Activated CD8-positive, alpha-beta memory T cell treated with anti-CD3 and anti-CD28 coated beads, Interleukin-2, amount 50 U/mL, for 1 hour (primary cell): ENCODE measurements at regions not wholly inside any gene's neighbourhood (a gene's known extent, or its start where the extent isn't known, plus 50 kb on each side); places are given as distances from the start of the nearest gene placed in this dataset.
"Not testable (repeated sequence)": the region's sequence is repeated elsewhere in the genome, so short reads cannot be mapped to it uniquely, and the experiment has no call there.

Experiments
- DNase-seq: peaks from one replicate; pipeline ENCODE4 v3.0.0-alpha.2; 2020; ENCODE audit errors: extremely low read depth

DNA sequence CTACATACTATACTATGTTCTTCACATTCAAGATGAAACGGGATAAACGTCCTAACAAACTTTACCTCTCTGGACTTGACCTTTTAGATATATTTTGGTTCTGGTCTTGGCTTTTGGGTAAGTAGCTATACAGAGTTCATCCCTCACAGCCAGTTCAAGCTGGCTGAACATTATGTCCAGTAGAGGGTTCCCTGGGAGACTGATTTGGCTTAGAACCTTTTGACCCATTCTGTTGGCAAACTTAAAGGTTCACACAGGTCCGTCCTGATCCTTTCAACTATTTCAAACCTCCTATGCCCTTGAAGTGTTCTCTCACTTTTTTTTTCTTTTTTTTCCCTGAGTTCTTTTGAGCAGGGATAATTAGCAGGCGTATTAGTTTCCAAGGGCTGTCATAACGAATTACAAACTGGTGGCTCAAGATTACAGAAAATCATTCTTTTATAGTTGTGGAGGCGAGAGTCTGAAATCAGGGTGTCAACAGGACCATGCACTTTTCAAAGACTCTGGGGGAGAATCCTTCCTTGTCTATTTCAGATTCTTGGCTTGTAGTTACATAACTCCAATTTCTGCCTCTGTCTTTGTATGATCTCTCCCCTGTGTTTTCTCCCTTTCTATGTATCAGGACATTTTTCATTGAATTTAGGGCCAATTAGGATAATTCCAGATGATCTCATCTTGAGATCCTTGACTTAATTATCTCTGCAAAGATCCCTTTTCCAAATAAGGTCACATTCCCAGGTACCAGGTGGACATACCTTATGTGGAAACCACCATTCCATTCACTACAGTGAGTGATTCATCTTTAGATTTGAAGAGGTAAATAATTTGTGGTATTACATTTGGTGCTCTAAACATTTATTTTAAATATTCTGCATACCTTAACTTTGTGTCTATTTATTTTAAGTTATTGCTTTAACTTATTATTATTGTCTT is 257.4 kb upstream of the USP25 start:
- DNase-seq = no peak

DNA sequence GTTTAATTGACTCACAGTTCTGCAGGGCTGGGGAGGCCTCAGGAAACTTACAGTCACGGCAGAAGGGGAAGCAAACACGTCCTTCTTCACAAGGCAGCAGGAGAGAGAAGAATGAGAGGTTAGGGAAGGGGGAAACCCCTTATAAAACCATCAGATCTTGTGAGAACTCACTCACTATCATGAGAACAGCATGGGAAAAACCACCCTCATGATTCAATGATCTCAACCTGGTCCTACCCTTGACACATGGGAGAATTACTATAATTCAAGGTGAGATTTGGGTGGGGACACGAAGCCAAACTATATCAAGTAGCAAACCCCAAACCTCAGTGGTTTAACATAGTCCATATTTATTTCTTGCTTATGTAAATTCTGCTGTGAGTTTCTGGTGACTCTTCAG is 252.0 kb upstream of the USP25 start:
- not testable (repeated sequence) for DNase-seq

DNA sequence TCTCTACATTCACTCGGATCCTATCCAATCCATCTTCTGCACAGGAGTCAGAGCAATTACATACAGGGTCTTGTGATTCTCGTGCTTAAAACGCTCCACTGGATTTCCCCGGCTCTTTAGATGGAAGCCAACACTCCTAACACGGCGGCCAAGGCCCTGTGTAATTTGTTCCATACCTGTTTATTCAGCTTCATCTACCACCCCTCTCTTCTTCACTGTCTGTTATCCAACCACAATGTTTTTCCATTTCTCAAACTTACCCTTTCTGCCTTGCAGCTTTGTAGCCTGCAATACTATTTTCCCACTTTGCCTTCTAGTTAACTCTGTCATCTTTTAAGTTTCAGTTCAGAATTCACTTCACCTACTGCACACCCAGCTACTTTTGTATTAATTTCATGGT is 249.6 kb upstream of the USP25 start:
- DNase-seq = no peak

DNA sequence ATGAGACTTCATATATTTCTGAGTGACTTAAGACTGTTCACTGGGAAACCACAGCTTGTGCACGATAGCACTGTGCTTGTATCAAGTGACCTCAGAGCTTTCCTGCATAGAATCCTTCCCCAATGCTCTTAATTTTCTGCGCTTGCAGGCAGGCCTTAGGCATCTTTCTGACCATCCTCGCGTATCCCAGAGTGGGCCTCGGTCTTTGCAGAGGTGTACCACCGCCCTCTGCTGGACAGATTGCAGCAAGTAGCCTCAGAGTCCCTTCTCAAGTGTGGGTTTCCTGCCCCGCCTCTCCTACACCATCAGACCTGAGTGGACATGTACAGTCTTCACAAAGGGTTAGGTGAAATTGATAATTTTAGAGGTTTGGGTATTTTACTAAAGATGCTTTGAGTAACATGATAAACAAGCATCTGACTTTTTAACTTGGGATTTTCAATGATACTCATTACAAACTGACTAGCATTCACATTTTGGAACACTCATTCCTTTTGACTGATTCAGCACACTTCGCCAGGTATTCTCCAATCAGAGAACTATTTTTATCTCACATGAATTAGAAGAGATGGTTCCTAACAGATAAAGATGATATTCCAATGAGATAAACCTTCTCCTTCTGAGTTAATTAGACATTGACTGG is 246.5 kb upstream of the USP25 start:
- DNase-seq = peak; percentile 30

DNA sequence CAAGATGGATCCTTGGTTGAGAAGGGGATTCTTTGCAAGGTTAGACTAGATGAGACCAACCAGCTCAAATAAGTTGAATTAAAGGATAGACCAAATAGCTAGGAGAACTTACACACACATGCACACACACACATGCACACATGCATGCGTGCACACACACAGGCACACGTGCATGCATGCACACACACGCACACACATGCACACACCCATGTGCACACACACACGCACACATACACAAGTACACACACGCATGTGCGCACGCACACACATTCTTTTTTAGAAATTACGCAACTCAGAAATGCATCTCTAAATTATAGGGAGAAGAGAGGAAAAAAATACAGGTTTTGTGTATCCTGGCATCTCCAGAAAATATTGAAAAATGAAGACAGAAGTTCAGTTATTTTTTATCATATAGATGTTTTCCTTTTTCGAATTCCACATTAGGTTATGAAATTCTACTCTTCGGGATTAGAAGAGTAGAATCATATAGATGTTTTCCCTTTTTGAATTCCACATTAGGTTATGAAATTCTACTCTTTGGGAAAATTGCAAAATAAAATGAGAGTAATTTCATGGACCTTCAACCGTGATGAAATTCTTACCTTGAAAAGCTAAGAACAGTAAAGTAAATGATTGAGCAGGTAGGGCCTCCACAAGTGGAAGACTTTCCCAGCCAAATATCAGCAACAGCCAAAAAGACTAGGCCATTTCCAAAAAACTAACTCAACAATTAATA is 243.2 kb upstream of the USP25 start:
- DNase-seq = no peak

DNA sequence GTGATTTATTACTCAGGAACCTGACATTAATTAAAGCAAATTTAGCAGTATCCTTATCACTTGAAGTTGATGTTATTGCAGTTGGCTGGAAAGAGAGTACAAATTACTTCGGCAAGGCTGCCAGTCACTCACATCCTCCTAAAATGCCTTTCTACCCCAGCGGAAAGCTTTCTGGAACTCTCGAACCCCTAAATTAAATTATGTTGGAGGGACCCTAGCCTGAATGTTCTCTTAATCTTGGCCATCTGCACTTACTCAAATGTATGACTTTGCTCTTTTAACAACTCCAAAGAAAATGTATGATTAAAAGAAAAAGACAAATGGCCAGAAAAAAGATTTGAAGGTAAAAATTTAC is 242.6 kb upstream of the USP25 start:
- no peak for DNase-seq

DNA sequence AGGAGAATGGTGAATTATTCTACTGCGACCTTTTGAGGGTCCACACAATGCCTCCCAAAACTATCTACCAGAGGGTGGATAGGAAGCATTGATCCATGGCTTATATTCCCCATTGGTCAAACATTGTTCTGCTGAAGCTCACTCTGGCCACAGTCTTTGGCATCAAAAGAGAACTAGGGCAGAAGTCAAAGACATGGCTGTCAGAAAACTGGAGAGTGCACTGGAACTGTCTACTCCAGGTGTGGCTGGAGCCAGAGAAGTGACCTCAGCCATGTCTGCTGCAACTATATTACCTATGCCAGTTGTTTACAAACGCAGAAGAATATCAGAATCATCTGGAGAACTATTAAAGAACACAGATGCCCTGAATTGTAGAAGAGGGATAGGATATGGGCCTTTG is 238.7 kb upstream of the USP25 start:
- DNase-seq = no peak

DNA sequence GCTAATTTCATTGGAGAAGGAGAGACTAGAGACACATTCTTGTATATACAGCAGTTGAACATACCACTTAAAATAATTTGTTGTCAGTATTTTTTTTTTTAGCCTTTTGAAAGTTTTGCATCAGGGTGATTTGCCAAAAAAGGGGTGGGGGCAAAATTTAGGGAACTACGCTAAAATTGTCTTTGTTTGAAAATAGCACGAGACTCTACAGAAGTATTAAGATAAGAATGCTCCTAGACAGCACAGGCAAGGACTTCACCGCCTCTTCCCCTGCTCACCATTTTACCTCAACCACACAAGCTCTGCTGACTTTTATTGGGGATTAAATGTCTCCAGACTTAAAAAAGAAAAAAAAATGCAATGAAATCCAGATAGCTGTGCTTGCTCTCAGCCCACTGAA is 236.1 kb upstream of the USP25 start:
- DNase-seq = no peak

DNA sequence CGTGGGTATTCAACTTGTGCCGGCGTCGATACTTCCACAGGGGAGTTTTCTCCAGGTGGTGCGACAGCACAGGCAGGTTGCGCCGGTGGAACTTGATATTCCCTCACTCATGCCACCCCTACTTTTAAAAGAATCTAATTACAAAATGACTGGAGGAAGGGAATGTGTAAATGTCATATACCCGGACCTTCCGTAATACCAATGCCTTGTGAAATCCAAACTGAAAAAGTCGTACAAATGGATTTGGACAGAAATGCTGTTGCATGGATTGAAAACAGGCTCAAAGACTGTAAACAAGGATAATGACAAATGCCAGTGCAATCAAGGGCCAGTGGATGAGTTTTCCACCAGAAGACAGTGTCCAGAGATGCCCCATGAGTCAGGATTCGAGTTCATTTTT is 235.3 kb upstream of the USP25 start:
- no peak for DNase-seq

DNA sequence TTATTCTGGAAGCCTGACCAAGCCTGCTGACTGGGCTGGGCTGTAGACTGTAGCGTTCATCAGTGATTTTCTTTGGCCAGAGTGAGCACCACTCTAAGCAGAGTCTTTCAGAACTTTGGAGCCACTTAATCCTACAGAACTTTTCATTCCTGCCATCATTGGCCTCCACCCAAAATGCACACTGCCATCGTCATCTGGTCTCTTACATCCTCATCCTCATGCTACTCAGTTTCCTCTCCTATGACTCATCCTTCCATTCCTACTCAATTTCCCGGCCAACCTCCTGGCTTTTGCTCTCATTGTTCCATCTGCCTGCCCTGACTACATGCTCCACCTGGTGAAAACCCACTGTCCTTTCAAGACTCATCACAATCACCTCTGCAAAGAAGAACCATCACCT is 233.8 kb upstream of the USP25 start:
- DNase-seq = no peak

DNA sequence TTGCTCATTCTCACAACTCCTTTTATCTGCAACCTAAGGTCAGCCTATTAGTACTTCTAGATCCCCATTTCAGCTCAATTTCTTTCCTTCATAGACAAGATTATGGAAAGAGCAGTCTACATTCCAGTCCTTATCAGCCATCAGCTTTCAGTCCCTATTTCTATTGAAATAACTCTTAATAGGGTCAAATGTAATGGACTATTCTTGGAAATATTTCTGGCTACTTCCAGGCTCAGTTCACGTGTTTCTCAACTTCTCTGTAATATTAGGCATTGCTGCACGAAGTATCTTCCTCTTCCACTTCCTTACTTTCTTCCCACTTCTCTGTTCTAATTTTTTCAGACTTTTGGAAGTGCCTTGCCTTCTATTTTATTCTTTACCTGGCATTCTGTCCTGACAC is 232.9 kb upstream of the USP25 start:
- DNase-seq = no peak

DNA sequence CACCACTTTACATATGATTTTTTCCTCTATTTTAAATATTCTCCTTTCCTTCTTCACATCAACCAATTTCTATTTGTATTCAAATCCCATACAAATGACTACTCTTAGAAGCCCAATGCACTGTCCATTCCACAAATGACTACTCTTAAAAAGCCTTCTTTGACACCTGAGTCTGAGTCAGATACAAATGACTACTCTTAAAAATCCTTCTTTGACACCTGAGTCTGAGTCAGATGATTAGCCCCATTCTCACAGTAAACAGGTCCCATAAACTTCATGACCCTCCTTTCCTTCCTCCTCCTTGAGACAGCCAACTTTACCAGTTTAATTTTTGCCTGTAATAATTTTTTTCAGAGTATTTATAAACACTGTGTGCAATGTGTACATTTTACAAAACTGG is 231.3 kb upstream of the USP25 start:
- DNase-seq = no peak

DNA sequence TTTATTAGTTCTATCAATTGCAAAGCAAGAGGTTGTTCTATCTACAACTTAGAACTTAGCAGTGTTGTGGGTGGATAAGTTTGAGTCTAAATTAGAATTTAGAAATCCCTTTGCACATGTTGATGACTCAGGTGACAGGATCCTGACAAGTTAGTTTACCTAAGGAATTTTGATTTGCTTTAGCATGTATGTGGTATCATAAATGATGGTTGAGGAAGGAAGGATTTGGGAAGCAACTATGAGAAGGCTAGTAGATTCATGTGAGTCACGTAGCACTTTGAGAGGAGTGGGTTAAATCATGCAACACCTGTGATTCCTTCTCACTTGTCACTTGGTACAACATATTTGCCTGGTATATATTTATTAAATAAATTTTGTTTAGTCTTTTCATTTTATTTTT is 223.7 kb upstream of the USP25 start:
- DNase-seq = no peak

DNA sequence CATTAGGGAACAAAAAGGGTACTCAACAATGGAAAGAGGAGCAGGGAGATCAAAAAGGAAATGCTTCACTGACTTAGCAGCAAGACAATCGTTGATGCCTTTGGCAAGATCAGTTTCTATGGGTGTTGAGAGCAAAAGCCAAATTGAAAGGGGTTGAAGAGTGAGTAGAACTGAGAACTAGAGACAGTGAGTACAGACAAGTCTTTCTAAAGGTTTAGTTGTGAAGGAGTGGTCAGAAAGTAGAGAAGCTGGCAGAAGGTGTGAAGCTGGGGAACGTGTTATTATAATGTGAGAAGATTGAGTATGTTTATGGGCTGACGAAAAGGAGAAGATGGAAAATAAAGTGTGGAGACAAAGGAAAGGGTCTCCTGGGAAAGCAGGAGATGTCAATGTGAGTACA is 221.2 kb upstream of the USP25 start:
- DNase-seq = no peak

DNA sequence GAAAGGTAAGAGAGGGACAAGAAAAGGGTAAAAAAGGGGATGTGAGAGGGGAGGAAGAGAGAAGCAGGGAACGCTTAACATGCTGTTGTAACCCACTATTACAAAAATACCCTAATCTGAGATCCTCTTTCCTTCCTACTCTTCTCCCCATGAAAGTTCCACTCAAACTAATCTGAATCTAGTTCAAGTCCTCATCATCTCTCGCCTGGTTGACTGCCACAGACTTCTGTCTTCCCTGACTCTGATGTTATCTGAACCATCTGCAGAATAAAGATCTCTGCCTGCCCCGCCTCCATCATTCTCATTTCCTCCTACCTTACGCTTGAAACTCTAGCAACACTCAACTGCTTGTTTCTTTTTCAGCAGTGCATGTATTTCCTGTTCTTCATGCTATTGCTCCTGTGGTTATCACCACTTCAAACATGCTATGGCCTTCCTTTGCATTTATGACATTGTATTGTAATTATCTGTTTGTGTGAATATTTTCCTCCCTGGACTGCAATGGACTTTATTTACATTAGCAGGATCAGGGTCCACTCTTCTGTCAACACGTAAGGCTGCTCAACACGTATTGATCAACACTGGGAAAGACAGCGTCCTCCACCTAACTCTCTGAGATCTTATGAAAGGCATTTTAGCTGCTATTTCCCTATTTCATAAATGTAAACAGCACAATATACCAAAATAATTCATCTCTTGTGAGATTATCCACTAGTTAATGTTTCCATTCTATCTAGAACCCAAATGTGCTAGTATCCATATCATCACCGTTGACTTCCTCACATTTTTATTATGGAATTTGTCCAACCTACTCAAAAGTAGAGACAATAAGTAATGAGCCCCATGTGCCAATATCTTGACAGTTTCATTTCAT is 215.5 kb upstream of the USP25 start:
- DNase-seq = peak; percentile 26

DNA sequence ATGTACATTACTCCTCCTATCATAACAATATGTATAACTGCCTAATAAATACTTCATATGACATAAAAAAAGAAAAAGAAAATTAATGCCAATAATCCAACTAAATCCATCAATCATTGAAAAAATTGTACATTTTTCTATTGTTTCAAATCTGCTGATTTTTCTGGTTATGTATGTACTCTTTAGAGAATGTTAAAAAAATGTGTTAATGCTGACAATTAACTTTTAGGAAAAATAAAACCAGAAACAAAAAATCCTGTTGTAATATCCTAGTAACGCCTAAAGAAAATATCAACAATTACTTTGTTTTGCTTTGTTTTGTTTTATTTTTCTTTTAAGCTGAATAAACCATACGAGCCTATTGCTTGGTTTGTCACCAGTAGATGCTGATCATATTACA is 213.9 kb upstream of the USP25 start:
- DNase-seq = no peak

DNA sequence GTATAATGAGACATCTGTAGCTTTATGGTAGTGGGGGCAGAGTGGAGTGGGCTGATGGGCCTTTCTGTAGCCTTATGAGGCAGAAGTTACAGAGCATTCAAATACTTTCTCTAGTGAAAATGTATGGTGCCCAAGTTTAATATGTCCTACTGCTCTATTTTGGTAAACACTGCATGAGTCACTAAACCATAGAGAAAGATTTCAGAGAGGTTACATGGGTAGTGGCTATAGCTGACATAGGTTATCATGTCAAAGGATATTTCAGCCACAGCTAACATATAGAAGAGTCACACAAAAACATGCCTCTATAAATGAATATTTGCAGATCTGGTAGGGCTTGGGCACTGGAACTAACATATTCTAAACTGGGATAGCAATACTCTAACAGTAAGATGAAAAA is 212.4 kb upstream of the USP25 start:
- DNase-seq = no peak

DNA sequence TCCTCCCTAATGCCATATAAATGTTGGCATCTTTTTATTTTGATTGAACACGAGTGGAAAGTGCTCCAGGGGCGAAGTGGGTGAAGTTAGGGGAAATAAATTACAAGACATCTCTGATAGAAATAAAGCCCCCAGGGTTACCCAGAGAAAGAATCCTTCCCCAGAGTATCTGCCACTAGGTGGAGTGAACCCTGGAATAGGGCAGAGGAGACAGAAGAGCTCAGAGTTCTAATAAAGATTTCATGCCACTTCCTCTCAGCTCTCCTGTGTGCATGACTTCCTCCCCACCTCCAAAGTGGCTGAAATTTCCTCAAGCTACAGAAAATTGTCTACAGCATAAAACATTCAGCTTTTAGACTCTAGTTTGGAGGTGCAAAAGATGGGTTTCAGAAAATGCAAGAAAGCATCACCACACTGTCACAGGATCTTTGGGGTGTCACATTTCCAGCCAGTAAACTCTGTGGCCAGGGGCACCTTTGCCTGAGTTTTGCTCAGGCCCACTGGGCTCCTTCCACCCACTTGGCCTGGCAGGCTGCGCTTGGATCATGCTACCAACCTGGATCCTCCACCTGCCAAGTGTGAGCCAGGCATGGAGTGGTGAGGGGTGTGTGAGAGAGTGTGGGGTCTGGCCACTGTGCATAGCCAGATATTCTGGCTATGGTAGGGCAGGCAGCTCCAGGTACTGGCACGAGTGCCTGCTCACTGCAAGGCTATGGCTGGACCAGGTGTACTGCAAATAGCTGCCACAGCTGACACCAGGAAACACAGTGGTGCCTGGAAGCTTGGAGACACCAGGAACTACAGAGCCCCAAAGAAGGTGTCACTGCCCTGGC is 208.8 kb upstream of the USP25 start:
- no peak for DNase-seq

DNA sequence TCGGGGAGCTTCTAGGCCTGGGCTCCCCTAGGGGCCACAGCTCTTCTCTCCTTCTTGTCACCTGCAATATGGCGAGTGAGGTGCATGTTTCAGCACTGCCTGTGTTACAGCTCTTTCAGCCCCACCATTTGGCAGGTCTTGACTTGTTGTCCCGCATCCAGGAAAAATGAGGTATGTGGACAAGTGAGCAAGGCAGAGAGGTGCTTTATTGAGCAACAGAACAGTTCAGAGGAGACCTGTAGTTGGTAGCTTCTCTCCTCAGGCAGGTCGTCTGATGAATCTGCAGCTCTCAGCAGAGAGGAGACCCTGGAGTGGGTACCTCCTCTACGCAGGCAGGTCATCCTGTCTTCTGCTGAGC is 208.2 kb upstream of the USP25 start:
- DNase-seq = no peak

DNA sequence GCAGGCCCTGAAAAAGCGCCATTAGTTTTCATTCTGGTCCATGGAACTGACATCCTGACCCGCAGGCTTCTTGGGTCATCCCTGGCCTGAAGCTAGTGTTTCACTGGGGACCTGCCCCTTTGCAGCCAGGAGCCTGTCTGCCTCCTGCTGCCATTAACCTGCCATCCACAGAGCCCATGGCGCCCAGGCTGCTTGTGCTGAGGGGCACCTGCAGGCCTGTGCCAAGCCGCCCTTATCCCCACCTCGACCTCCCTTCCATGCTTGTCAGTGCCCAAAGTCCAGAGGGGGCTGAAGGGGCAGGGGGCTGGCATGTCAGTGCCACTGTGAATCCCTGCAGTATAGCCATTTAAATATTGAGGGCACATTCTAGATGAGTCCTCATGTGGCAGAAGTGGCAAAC is 207.6 kb upstream of the USP25 start:
- DNase-seq = no peak

DNA sequence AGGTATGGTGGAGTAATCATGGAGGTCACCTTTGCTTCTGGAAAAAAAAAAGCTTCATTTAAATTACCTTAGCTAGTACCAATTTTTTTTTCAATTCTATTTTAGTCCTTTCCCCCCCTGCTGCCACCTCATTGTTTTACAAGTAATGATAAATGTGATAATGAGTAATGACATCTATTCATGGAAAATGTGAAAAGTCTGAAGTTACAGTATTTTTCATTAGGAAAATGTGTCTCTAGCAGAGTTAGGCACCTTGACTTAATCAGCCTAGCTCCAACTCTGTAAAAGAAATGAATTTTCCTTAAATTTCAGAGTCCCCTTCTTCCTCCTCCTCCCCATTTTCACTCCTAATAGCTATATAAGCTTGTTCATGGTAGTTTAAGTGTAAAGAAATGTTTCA is 204.9 kb upstream of the USP25 start:
- no peak for DNase-seq
